ENCODE measurements at regions not wholly inside any gene's neighbourhood (a gene's known extent, or its start where the extent isn't known, plus 50 kb on each side); places are given as distances from the start of the nearest gene placed in this dataset.
"Not testable (repeated sequence)": the region's sequence is repeated elsewhere in the genome, so short reads cannot be mapped to it uniquely, and the experiment has no call there.

DNA sequence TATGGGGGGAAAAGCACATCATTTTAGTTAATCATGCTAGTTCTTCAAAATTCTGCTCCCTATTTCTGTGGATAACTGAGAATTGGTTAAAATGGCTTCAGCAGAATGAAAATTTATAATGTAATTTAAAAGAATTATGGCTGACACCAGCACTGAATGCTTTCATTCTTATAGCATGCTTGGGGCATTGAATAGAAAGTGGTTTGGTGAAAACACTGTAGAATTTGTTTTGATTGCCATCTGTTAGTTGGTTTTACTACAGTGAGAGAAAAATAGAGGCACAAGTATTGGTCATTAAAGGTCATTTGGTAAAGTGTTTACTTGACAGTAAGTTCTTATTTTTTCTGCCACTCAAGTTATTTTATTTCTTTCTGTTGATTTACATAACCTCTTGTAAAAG is 70.8 kb downstream of the PRORP start:
- Histone ChIP-seq H3K9me3 (ENCODE audit: low read depth, low read length, poor library complexity, severe bottlenecking) (no peaks in the 10 kb centered on the region), H3K4me1 (ENCODE audit: insufficient read depth, low read length, poor library complexity, severe bottlenecking) (no peaks in the 10 kb centered on the region), H3K27me3 (replicated peaks; ENCODE audit: insufficient read depth, low read depth, low read length, poor library complexity) (no peaks in the 10 kb centered on the region), H3K4me3 (ENCODE audit: low read depth, low read length, poor library complexity, severe bottlenecking) (no peak overlapping the region), H3K36me3 (ENCODE audit: insufficient read depth, low read length, poor library complexity, severe bottlenecking) (no peaks in the 10 kb centered on the region), H3K27ac (ENCODE audit: low read depth, low read length, poor library complexity, severe bottlenecking) (no peak overlapping the region)
- no peak for DNase-seq (ENCODE audit: low spot score)
- ChIA-PET CTCF (no interaction called here), POLR2A (ENCODE audit: low non-redundant PET) (no interaction called here)
- intact Hi-C loops (cut with micrococcal nuclease; ENCODE audit: unreplicated experiment), result no loop called here
- TF ChIP-seq CTCF (conservative IDR thresholded peaks at IDR 0.05; ENCODE audit: low read depth, low read length), result no peak
- no peak for TF ChIP-seq EZH2 (IDR thresholded peaks at IDR 0.05; ENCODE audit: borderline replicate concordance, low read depth, low read length, poor library complexity, severe bottlenecking)
- BruUV-seq (replicated peaks), result no TSS peak

GRCh38 chr14:35194183-35194582 is 71.8 kb downstream of the PRORP start:
- POLR2A ChIA-PET (ENCODE audit: low non-redundant PET); H3K36me3 ChIP-seq (ENCODE audit: insufficient read depth, low read length, poor library complexity, severe bottlenecking); H3K27ac ChIP-seq (ENCODE audit: low read depth, low read length, poor library complexity, severe bottlenecking); DNase-seq (ENCODE audit: low spot score); H3K9me3 ChIP-seq (ENCODE audit: low read depth, low read length, poor library complexity, severe bottlenecking); H3K27me3 ChIP-seq (replicated peaks; ENCODE audit: insufficient read depth, low read depth, low read length, poor library complexity); H3K4me3 ChIP-seq (ENCODE audit: low read depth, low read length, poor library complexity, severe bottlenecking); intact Hi-C loops (cut with micrococcal nuclease; ENCODE audit: unreplicated experiment); BruUV-seq (replicated peaks); H3K4me1 ChIP-seq (ENCODE audit: insufficient read depth, low read length, poor library complexity, severe bottlenecking); CTCF ChIA-PET: not testable (repeated sequence)

GRCh38 chr14:35196571-35196970 is 74.2 kb downstream of the PRORP start:
- no TSS peak for BruUV-seq (replicated peaks)
- Histone ChIP-seq H3K4me1 (ENCODE audit: insufficient read depth, low read length, poor library complexity, severe bottlenecking) (no peaks in the 10 kb centered on the region), H3K9me3 (ENCODE audit: low read depth, low read length, poor library complexity, severe bottlenecking) (no peaks in the 10 kb centered on the region), H3K36me3 (ENCODE audit: insufficient read depth, low read length, poor library complexity, severe bottlenecking) (no peaks in the 10 kb centered on the region), H3K27me3 (replicated peaks; ENCODE audit: insufficient read depth, low read depth, low read length, poor library complexity) (no peaks in the 10 kb centered on the region), H3K27ac (ENCODE audit: low read depth, low read length, poor library complexity, severe bottlenecking) (no peak overlapping the region), H3K4me3 (ENCODE audit: low read depth, low read length, poor library complexity, severe bottlenecking) (no peak overlapping the region)
- POLR2A ChIA-PET (ENCODE audit: low non-redundant PET), result no interaction called here
- intact Hi-C loops (cut with micrococcal nuclease; ENCODE audit: unreplicated experiment), result no loop called here
- TF ChIP-seq EZH2 (IDR thresholded peaks at IDR 0.05; ENCODE audit: borderline replicate concordance, low read depth, low read length, poor library complexity, severe bottlenecking) (no peak), CTCF (conservative IDR thresholded peaks at IDR 0.05; ENCODE audit: low read depth, low read length) (no peak)
- DNase-seq (ENCODE audit: low spot score), result no peak
- CTCF ChIA-PET, result no interaction called here

GRCh38 chr14:35197015-35197414 is 74.7 kb downstream of the PRORP start:
- DNase-seq (ENCODE audit: low spot score), result no peak
- ChIA-PET POLR2A (ENCODE audit: low non-redundant PET) (no interaction called here), CTCF (no interaction called here)
- Histone ChIP-seq H3K36me3 (ENCODE audit: insufficient read depth, low read length, poor library complexity, severe bottlenecking) (no peaks in the 10 kb centered on the region), H3K27me3 (replicated peaks; ENCODE audit: insufficient read depth, low read depth, low read length, poor library complexity) (no peaks in the 10 kb centered on the region), H3K9me3 (ENCODE audit: low read depth, low read length, poor library complexity, severe bottlenecking) (no peaks in the 10 kb centered on the region), H3K27ac (ENCODE audit: low read depth, low read length, poor library complexity, severe bottlenecking) (no peak overlapping the region), H3K4me3 (ENCODE audit: low read depth, low read length, poor library complexity, severe bottlenecking) (no peak overlapping the region), H3K4me1 (ENCODE audit: insufficient read depth, low read length, poor library complexity, severe bottlenecking) (no peaks in the 10 kb centered on the region)
- no peak for TF ChIP-seq EZH2 (IDR thresholded peaks at IDR 0.05; ENCODE audit: borderline replicate concordance, low read depth, low read length, poor library complexity, severe bottlenecking)
- no peak for TF ChIP-seq CTCF (conservative IDR thresholded peaks at IDR 0.05; ENCODE audit: low read depth, low read length)
- no TSS peak for BruUV-seq (replicated peaks)
- intact Hi-C loops (cut with micrococcal nuclease; ENCODE audit: unreplicated experiment), result no loop called here

Data from A673 (cell line).